Upper lobe of right lung (tissue), 1 donor: ENCODE measurements at regions not wholly inside any gene's neighbourhood (a gene's known extent, or its start where the extent isn't known, plus 50 kb on each side); places are given as distances from the start of the nearest gene placed in this dataset.

Experiments used
- ATAC-seq: fragments of 200-7000 bp; cut with Tn5 transposase; one replicate; pipeline ENCODE4 v1.9.1; 2020; ENCODE audit warnings: mild to moderate bottlenecking, moderate library complexity
- DNase-seq: peaks from one replicate; pipeline ENCODE4 v3.0.0-alpha.2; 2020
- H3K27ac ChIP-seq: fragments of 200-600 bp; one replicate; pipeline ENCODE4 v1.8.0; 2022
- H3K27me3 ChIP-seq: fragments of 200-600 bp; one replicate; pipeline ENCODE4 v1.8.0; 2022; ENCODE audit warnings: mild to moderate bottlenecking
- H3K36me3 ChIP-seq: fragments of 200-600 bp; one replicate; pipeline ENCODE4 v1.8.0; 2022
- H3K4me1 ChIP-seq: fragments of 200-600 bp; one replicate; pipeline ENCODE4 v1.8.0; 2022
- H3K4me3 ChIP-seq: fragments of 200-600 bp; one replicate; pipeline ENCODE4 v1.8.0; 2022; ENCODE audit warnings: mild to moderate bottlenecking
- H3K9me3 ChIP-seq: fragments of 200-600 bp; one replicate; pipeline ENCODE4 v1.8.0; 2022
- intact Hi-C: fragments of 100-400 bp; cut with DNase I; formaldehyde crosslinking; loops from one replicate; pipeline ENCODE4 v1.11.0; 2022
- TF ChIP-seq, protein P1 (sequence below): fragments of 200-600 bp; IDR thresholded peaks from one replicate; pipeline ENCODE4 v1.8.0; 2022; ENCODE audit warnings: antibody characterized with exemption
- donor health status: DM: no; HTN: yes; CAD: no; lungs with severe emphysema.

DNA sequence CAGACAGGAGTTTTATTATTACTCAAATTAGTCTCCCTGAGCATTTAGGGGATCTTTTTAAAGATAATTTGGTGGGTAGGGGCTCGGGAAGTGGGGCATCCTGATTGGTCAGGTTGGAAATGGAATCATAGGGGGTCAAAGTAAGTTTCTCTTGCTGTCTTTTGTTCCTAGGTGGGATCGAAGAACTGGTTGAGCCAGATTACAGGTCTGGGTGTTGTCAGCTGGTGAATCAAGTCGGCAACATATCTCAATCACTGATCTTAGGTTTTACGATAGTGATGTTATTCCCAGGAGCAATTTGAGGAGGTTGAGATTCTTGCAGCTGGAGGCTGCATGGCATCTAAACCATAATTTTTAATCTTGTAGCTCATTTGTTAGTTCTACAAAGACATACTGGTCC is 629.5 kb upstream of the AMOT start:
- Histone ChIP-seq H3K4me1 (no peaks in the 10 kb centered on the region), H3K27me3 (no peaks in the 10 kb centered on the region), H3K9me3 (no peaks in the 10 kb centered on the region), H3K4me3 (no peak overlapping the region), H3K36me3 (no peaks in the 10 kb centered on the region), H3K27ac (no peak overlapping the region)
- TF ChIP-seq, protein P1, sequence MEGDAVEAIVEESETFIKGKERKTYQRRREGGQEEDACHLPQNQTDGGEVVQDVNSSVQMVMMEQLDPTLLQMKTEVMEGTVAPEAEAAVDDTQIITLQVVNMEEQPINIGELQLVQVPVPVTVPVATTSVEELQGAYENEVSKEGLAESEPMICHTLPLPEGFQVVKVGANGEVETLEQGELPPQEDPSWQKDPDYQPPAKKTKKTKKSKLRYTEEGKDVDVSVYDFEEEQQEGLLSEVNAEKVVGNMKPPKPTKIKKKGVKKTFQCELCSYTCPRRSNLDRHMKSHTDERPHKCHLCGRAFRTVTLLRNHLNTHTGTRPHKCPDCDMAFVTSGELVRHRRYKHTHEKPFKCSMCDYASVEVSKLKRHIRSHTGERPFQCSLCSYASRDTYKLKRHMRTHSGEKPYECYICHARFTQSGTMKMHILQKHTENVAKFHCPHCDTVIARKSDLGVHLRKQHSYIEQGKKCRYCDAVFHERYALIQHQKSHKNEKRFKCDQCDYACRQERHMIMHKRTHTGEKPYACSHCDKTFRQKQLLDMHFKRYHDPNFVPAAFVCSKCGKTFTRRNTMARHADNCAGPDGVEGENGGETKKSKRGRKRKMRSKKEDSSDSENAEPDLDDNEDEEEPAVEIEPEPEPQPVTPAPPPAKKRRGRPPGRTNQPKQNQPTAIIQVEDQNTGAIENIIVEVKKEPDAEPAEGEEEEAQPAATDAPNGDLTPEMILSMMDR = no peak
- no peak for DNase-seq
- no peak for ATAC-seq
- intact Hi-C loops = no loop called here

GRCh38 chrX:113457719-113458118 is 617.1 kb upstream of the AMOT start:
- Histone ChIP-seq H3K27ac (no peak overlapping the region), H3K36me3 (no peaks in the 10 kb centered on the region), H3K9me3 (no peaks in the 10 kb centered on the region), H3K4me3 (no peak overlapping the region), H3K27me3 (no peaks in the 10 kb centered on the region), H3K4me1 (no peaks in the 10 kb centered on the region)
- TF ChIP-seq, protein P1 = no peak
- ATAC-seq (no peak), DNase-seq (no peak)
- intact Hi-C loops = no loop called here

DNA sequence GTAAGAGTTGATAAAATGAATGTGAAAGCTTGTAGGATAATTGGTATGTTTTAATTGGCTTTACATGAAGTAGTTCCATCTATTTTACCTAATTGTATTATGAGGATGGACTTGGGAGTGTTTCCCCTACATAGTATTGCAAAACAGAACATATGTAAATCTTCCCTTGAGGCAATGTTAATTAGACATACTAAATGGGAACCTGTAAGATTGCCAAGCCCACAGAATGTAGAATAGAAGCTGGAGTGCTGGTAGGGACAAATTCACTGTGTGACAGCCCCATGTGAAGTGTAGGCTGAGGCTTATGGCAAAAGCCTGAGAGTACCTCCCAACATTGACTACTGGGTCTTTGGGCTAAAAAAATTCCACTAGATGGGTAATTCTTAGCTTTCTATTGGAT is 615.0 kb upstream of the AMOT start:
- Histone ChIP-seq H3K36me3 (no peaks in the 10 kb centered on the region), H3K4me3 (no peak overlapping the region), H3K27ac (no peak overlapping the region), H3K4me1 (no peaks in the 10 kb centered on the region), H3K9me3 (no peaks in the 10 kb centered on the region), H3K27me3 (no peaks in the 10 kb centered on the region)
- no peak for ATAC-seq
- TF ChIP-seq, protein P1 = no peak
- no peak for DNase-seq
- intact Hi-C loops = no loop called here

GRCh38 chrX:113429011-113429410 is 588.4 kb upstream of the AMOT start:
- TF ChIP-seq, protein P1 = no peak
- Histone ChIP-seq H3K4me3 (no peak overlapping the region), H3K4me1 (no peaks in the 10 kb centered on the region), H3K27ac (no peak overlapping the region), H3K27me3 (no peaks in the 10 kb centered on the region), H3K9me3 (no peaks in the 10 kb centered on the region), H3K36me3 (no peaks in the 10 kb centered on the region)
- intact Hi-C loops = no loop called here
- no peak for ATAC-seq
- no peak for DNase-seq

DNA sequence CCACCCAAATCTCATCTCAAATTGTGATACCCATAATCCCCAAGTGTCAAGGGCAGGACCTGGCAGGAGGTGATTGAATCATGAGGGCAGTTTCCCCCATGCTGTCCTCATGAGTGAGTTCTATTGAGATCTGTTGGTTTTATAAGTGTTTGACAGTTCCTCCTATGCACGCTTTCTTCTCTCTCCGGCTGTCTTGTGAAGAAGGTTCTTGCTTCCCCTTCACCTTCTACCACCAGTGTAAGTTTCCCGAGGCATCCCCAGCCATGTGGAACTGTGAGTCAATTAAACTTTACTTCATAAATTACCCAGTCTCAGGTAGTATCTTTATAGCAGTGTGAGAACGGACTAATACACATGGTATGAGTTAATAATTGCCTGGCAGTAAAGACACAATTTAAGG is 581.7 kb upstream of the AMOT start:
- Histone ChIP-seq H3K27ac (no peak overlapping the region), H3K4me1 (no peaks in the 10 kb centered on the region), H3K9me3 (no peaks in the 10 kb centered on the region), H3K36me3 (no peaks in the 10 kb centered on the region), H3K27me3 (no peaks in the 10 kb centered on the region), H3K4me3 (no peak overlapping the region)
- ATAC-seq (no peak), DNase-seq (no peak)
- TF ChIP-seq, protein P1 = no peak
- intact Hi-C loops = no loop called here

DNA sequence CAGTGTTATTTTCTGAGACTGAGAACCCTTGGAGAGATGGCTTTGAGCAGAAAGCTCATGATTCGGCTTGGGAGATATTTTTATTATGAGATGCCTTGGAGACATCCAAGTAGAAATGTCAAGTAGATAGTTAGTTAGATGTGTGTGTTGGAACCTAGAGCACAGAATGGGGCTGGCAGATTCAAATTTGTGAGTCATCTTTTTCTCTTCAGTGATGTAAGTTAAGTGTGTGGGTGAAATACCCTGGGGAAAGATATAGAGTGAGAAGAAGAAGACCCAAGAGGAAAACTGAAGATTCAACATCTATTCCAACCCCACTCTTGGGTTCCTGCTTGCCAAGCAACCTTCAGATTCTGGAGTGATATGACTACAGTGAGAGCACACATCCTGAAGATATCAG is 580.8 kb upstream of the AMOT start:
- no peaks in the 10 kb centered on the region for H3K4me1 ChIP-seq
- H3K27me3 ChIP-seq = no peaks in the 10 kb centered on the region
- ATAC-seq (no peak), DNase-seq (no peak)
- H3K9me3 ChIP-seq = no peaks in the 10 kb centered on the region
- intact Hi-C loops = no loop called here
- TF ChIP-seq, protein P1 = no peak
- no peaks in the 10 kb centered on the region for H3K36me3 ChIP-seq
- H3K4me3 ChIP-seq = no peak overlapping the region
- H3K27ac ChIP-seq = no peak overlapping the region
